Kidney (tissue), 13 donors: ENCODE measurements at regions not wholly inside any gene's neighbourhood (a gene's known extent, or its start where the extent isn't known, plus 50 kb on each side); places are given as distances from the start of the nearest gene placed in this dataset.

Experiments used
- DNase-seq, 5 donors: peaks; one replicate each; pipeline ENCODE4 v3.0.0-alpha.2; 2013 to 2020
- FAIRE-seq: peaks from 2 replicates; lab custom pipeline; 2012; peaks lifted over from hg19 to GRCh38; lab: Jason Lieb, UNC
- H3K27ac ChIP-seq, 2 donors: one replicate each; pipeline ENCODE4 v1.7.0; 2013; ENCODE audit warnings: low read depth in 2 of 2, low read length in 2 of 2, inconsistent platforms in 1 of 2
- H3K27me3 ChIP-seq: one replicate; pipeline ENCODE4 v1.7.1; 2013; ENCODE audit warnings: low read length, inconsistent platforms; ENCODE audit not compliant: control insufficient read depth, insufficient read depth
- H3K36me3 ChIP-seq, 3 donors: one replicate each; pipeline versions ENCODE4 v1.7.0 to v1.7.1; 2013; ENCODE audit warnings: low read length in 3 of 3, control low read depth in 1 of 3, inconsistent platforms in 1 of 3; ENCODE audit not compliant: insufficient read depth in 3 of 3, control insufficient read depth in 2 of 3
- H3K4me1 ChIP-seq, 3 donors: one replicate each; pipeline versions ENCODE4 v1.7.0 to v1.7.1; 2013; ENCODE audit warnings: low read length in 3 of 3, inconsistent platforms in 1 of 3, low read depth in 1 of 3; ENCODE audit not compliant: control insufficient read depth in 2 of 3, insufficient read depth in 2 of 3
- H3K4me3 ChIP-seq, 3 donors: one replicate each; pipeline versions ENCODE4 v1.7.0 to v1.8.1; 2013; ENCODE audit warnings: low read length in 3 of 3, control low read depth in 1 of 3, inconsistent platforms in 1 of 3
- H3K9ac ChIP-seq, 3 donors: one replicate each; pipeline versions ENCODE4 v1.7.0 to v1.7.1; 2013; ENCODE audit warnings: low read length in 3 of 3, control low read depth in 1 of 3, inconsistent platforms in 1 of 3
- H3K9me3 ChIP-seq, 3 donors: one replicate each; pipeline versions ENCODE4 v1.7.0 to v1.7.1; 2013; ENCODE audit warnings: low read length in 3 of 3, control low read depth in 1 of 3, inconsistent platforms in 1 of 3; ENCODE audit not compliant: control insufficient read depth in 2 of 3, insufficient read depth in 1 of 3
- CTCF ChIP-seq: IDR thresholded peaks from 3 replicates; pipeline ENCODE4 v1.5.1; 2012; ENCODE audit warnings: mild to moderate bottlenecking, moderate library complexity, borderline replicate concordance; ENCODE audit not compliant: insufficient read depth; ENCODE audit errors: extremely low read depth
- intact Hi-C: fragments of 100-400 bp; cut with DNase I; formaldehyde crosslinking; loops from one replicate; pipeline ENCODE4 v1.11.1; 2022
- donor health status: control.
- donor health status: control.
- donor health status: control.
- donor health status: control.
- donor health status: control.
- donor health status: DM: yes; HTN: yes; CAD: no.
- donor health status: Normal renal cell carcinoma (clear cell type).

GRCh38 chr5:45826055-45826454 lies 129.9 kb upstream of the HCN1 start:
- intact Hi-C loops = no loop called here
- no peak for FAIRE-seq

GRCh38 chr5:45800331-45800730 lies 104.2 kb upstream of the HCN1 start:
- no peaks in the 10 kb centered on the region for H3K4me1 ChIP-seq
- H3K27me3 ChIP-seq = no peaks in the 10 kb centered on the region
- FAIRE-seq = no peak
- H3K9ac ChIP-seq = no peak overlapping the region
- TF ChIP-seq CTCF = no peak
- DNase-seq = no peak
- H3K4me3 ChIP-seq = no peak overlapping the region
- intact Hi-C loops = no loop called here
- H3K27ac ChIP-seq = no peak overlapping the region
- no peaks in the 10 kb centered on the region for H3K36me3 ChIP-seq
- peaks cover 0 to 13% (median 0%) of the 10 kb centered on the region in 3 donors for H3K9me3 ChIP-seq

More at GRCh38 chr5:45826055-45826454, 129.9 kb upstream of the HCN1 start:
- no peak overlapping the region for H3K4me3 ChIP-seq
- H3K36me3 ChIP-seq = no peaks in the 10 kb centered on the region
- H3K27me3 ChIP-seq = no peaks in the 10 kb centered on the region
- H3K4me1 ChIP-seq = no peaks in the 10 kb centered on the region
- H3K9ac ChIP-seq = no peak overlapping the region
- no peak for DNase-seq
- TF ChIP-seq CTCF = no peak
- H3K27ac ChIP-seq = no peak overlapping the region
- no peaks in the 10 kb centered on the region for H3K9me3 ChIP-seq

- Histone ChIP-seq H3K36me3 (no peaks in the 10 kb centered on the region), H3K9ac (no peak overlapping the region), H3K4me1 (no peaks in the 10 kb centered on the region), H3K27ac (no peak overlapping the region), H3K27me3 (no peaks in the 10 kb centered on the region), H3K9me3 (peaks cover 0 to 13% (median 0%) of the 10 kb centered on the region in 3 donors), H3K4me3 (no peak overlapping the region)
- DNase-seq (no peak), FAIRE-seq (no peak)
- intact Hi-C loops = no loop called here
- no peak for TF ChIP-seq CTCF
Observed at GRCh38 chr5:45799388-45799787, 103.2 kb upstream of the HCN1 start.

- Histone ChIP-seq H3K9ac (no peak overlapping the region), H3K4me1 (no peaks in the 10 kb centered on the region), H3K4me3 (no peak overlapping the region), H3K27me3 (no peaks in the 10 kb centered on the region), H3K9me3 (peaks cover 0 to 13% (median 0%) of the 10 kb centered on the region in 3 donors), H3K36me3 (no peaks in the 10 kb centered on the region), H3K27ac (no peak overlapping the region)
- intact Hi-C loops = no loop called here
- FAIRE-seq (no peak), DNase-seq (no peak)
- no peak for TF ChIP-seq CTCF
Observed at GRCh38 chr5:45796959-45797553, 100.9 kb upstream of the HCN1 start.
